ENCODE measurements at regions not wholly inside any gene's neighbourhood (a gene's known extent, or its start where the extent isn't known, plus 50 kb on each side); places are given as distances from the start of the nearest gene placed in this dataset.

GRCh38 chr12:30874455-30875321 is 51.9 kb upstream of the TSPAN11 start:
- peak; percentile 92 for DNase-seq

DNA sequence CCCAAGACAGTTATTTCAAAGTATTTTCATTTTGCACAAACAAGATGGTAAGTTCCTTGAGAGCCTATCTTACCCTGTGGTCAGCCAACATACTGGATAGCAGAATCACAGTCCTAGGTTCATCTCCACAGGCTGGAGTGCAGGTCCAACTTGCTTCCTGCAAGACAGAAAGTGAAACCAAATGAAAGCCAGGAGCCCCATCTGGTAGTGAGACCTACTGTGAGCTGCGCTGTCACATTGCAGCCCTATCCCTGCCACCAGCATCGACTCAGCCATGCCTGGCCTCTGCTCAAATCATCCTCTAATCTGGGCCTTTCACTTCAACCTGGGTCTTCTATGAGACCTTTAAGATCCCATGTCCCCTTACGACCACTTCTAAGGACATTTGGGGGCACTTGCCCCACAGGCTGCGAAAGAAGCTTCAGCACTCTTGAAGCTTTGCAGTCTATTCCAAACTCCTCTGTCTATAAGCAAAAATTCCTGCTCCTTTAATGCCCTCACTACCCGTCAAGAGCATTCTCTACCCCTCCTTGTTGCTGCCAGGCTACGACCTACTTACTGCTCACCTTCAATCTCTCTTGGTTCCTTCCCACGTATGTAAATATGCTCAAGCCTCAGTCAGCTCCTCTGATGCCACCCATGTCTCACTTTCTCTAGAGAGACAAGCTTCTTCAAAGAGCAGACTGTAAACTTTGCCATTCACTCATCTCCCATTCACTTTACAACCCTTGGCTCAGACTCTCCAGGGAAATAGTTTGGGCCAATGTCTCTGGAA is 55.9 kb upstream of the TSPAN11 start:
- DNase-seq, result no peak

DNA sequence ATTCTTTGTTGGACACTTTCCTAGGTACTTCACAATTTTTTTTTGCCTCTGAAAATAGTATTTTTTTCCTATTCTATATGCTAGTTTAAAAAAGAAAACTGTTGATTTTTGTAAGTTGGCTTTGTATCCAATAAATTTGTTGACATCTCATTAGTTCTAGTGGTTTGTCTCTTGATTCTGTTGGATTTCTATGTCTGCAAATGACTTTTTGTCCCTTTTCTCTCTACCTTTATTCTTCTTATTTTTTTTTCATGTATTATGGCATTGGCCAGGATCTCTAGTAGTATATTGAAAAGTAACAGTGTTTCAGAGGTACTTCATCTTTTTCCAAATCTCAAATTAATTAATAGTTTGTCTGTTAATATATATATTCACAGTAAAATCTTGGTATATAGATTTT is 59.1 kb upstream of the TSPAN11 start:
- no peak for DNase-seq

DNA sequence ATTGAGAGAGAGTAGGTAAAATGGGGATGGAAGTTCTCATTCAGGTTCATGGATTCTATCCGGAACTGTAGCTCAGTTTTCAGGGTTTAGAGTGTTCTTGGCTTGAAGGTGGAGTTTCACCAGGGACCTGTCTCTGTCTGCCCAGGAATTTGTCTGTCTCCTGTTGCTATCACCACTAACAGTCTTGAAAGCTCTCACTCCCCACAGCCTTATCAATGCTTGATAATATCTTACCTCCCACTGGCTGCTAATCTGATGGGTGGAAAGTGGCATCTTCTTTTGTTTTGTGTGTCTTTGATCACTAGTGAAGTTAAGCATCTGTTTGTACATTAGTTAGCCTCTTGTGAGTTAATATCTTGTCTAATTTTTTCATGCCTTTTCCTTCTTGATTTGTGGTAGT is 60.3 kb upstream of the TSPAN11 start:
- DNase-seq, result no peak

DNA sequence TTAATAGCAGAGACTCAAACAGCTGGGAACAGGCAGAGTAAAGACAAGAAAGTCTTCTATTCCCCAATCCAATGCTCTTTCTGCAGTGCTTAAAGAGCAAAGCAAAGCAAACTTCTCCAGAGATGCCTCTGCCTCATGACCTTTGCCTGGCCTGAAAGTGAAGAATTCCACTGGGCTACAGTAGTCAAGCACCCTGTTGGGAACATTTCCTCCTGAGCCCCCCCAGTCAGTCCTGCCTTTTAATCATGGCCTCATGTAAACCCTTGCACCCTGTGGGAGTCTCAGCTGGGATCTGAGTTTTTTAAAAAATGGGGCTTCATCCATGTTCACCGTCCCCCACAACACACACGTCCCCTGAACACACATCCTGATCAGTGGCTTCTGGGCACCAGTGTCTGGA is 62.7 kb upstream of the TSPAN11 start:
- no peak for DNase-seq

DNA sequence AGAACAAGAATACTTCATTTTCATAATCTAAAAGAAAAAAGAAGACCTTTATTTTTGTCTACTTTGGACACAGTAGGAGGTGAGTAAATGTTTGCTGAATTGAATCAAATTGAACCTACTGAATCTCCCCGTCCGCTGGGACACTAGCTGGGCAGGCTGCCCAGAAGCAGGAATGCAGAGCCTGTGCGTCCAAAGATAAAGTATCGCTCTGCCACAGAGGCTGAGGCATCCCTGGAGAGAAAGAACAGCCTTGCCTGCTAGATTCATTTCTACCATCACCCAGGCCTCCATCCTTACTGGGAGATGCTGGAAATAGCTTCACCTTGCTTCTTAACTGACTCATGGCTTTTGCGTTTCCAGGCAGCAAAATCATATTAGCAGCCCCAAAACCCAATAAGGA is 64.1 kb upstream of the TSPAN11 start:
- no peak for DNase-seq

- DNase-seq, result no peak
Measured at GRCh38 chr12:30859226-30859625, 67.3 kb upstream of the TSPAN11 start.

- no peak for DNase-seq
Measured at GRCh38 chr12:30858471-30858870, 68.1 kb upstream of the TSPAN11 start.

DNA sequence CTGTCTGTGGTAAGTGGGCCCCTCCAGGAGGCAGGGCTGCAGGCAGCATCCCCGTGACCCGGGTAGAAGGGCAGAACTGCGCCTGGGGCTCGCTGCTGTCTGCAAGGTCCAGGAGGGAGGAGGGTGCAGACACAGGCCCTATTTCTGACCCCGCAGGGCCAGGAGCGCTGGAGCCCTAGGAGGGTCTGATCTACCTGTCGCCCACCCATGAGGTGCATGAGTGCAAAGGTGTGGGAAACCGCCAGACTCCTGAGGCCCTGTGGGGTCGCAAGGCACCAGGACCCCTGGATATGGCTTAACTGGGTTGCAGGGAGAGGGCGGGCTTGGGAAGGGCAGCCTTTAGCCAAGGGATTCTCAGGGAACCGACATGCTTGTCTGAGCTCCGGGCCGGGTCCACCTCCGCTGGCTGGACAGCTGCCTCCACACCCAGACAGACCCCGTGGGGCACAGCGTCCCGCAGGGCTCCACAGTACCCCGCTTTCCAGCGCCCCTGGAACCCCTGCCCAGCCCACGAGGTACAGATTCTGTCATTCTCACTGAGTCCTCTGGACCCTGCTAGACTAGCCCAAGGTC is 72.9 kb upstream of the TSPAN11 start:
- no peak for DNase-seq

DNA sequence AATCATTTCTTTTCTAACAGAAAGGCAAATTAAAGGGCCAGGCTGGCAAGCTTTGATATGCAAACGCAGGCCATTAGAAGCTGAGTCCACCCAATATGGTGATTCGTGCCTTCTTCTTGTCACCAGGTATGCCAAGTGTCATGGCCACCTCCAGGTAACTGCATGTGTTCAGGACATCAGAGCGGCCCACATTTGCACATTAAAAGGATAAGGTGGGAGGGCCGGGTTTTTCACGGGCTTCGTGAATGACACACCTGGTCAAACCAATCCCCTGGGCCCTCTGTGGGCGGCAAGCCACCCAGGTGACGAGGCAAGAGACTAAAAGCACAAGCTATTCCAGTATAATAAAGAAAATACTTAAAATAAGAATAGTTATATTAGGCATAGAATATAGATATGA is 75.9 kb upstream of the TSPAN11 start:
- no peak for DNase-seq

DNA sequence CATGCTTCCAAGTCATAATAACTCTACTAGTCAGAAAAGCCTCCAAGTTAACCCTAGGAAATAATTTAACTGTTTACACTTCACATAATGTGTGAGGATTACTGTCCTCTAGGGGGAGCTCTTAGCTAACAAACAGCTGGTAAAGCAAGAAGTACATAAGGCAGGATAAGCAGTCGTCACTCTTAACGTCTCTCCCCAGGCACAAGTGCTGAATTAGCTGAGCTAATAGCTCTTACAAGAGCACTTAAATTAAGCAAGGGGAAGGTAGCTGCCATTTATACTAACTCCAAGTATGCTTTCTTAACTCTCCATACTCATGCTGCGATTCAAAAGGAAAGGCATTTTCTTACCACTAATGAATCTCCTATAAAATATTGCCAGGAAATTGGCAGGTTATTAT is 79.3 kb upstream of the TSPAN11 start:
- DNase-seq, result peak; percentile 70

- no peak for DNase-seq
Measured at GRCh38 chr12:30846776-30847175, 79.8 kb upstream of the TSPAN11 start.

DNA sequence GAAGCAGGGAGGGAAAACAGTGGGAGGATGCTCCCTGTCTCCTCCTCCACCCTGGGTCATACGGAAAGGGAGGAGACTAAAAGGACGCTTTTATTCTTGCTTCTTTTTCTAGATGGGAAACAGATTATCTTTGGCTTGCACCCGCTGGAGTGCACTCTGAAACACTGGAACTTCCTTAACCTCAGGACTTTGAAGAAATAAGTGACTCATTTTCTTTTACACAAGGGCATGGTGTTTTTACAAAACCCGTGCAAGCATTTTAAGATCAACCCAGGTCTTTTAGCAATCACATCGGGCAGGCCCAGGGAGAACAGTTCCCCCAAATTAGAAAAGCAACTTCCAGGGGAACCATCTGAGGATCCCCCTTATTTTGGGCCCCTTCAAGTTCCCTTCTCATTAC is 80.9 kb upstream of the TSPAN11 start:
- no peak for DNase-seq

GRCh38 chr12:30843211-30843610 is 83.3 kb upstream of the TSPAN11 start:
- DNase-seq, result no peak

DNA sequence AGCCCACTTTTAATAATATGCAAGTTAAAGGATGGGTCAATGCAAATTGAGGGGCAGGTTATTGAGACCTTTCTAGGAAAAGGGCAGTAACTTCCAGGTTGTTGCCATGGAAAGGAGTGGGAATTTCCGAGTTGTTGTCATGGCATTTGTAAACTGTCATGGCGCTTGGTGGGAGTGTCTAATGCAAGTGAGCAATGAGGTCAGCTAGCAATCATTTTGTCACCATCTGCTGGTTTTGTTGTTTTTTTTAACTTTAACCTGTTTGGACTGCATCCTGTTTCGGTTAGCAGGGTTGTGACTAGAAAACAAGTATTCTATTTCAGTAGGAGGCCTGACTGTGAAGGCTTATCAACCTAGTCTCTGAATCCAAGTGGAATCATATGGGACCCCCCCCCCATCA is 85.8 kb upstream of the TSPAN11 start:
- no peak for DNase-seq

- no peak for DNase-seq
Measured at GRCh38 chr12:30839643-30840220, 85.0 kb upstream of the CAPRIN2 start.

DNA sequence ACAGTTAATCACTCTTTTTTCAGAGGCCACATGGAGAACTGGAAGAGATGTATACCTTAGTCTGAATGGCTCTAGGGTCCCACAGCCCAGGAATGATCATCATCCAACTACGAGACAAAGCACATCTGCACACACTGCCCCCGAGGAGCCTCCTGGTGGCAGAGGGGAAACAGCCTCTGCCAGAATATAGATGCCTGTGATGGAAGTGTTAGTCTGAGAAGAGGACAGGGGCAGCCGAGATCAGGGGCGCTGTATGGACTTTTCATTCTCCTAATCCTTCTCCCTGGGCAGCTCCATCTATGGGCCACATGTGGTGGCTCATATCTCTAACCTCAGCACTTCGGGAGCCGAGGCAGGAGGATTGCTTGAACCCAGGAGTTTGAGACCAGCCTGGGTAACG is 82.8 kb upstream of the CAPRIN2 start:
- DNase-seq, result no peak

DNA sequence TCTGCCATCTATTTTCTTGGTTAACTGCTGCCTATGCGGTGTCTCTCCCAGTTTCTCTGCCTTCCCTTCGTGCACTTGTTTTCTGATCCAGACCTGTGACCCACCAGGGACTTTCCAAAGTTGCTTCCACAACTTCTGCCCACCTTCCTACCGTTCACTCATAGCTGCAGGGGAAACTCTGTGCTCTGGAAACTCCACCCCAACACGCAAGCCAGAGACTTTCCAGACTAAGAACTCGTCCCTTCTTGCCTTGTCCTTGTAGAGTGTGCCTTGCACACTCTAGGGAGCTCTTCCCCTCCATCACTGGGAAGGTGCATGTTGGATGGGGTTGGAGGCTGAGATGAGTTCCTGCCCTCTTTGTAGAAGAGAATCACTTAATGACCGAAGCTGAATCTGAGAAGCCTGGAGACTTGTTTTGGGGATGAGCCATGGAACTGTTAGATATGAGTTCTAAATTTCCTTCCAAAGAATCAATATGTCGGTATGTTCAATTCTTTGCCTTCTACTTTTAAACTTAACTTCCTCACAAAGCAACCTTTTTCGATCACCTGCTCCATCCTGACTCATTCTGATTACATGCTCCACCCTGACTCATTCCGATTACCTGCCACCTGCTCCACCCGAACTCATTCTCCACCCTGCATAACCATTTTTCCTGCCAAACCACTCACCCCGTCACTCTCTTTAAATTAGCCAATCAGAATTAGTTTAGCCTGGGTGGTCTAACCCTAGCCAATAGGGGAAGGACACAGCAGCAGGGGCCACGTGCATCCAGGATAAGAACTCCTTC is 82.1 kb upstream of the CAPRIN2 start:
- DNase-seq, result no peak

DNA sequence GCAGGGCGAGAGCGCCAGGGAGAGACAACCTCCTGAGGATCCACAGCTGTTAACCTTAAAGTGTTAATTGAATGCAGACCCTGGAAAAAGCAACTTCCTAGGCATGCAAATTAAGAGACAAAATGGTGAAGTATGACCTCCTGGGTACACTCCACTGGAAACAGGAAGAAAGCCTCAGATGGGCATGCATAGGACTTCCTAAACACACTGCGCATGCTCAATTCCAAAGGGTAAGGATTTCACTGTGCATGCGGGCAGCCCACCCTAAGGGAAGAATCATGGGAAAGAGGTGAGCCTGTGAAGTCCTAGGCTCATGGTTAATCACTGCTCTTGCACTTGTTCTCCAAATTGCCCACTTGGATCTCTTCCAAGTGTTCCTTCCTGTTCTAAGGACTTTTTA is 80.5 kb upstream of the CAPRIN2 start:
- DNase-seq, result no peak

DNA sequence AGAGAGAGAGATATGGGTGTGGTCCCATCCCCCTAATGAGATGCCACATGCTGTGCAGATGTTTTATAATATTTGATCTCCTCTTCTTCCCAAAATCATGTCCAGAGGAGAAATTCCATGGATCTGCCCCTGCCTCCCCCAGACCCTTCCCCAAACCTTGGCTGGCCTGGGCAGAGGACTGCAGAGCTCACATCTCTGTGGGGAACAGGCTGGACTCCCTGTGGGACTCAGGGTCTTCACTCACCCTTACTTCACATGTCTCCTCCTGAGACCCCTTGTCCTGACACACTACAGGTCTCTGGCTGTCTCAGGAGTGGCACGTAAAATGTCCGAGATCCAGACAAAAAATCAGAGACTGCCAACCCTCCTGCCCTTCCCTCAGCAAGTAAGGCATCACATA is 76.0 kb upstream of the CAPRIN2 start:
- no peak for DNase-seq

GRCh38 chr12:30829876-30830275 is 75.1 kb upstream of the CAPRIN2 start:
- DNase-seq, result no peak

GRCh38 chr12:30828686-30829085 is 73.9 kb upstream of the CAPRIN2 start:
- no peak for DNase-seq
